Skeletal muscle tissue (tissue), 3 donors: ENCODE measurements at regions not wholly inside any gene's neighbourhood (a gene's known extent, or its start where the extent isn't known, plus 50 kb on each side); places are given as distances from the start of the nearest gene placed in this dataset.

ENCODE experiments used
- H3K27ac ChIP-seq: one replicate; pipeline ENCODE4 v1.7.0; 2013; ENCODE audit warnings: mild to moderate bottlenecking, low read depth, low read length, inconsistent platforms
- H3K27me3 ChIP-seq, 3 donors: one replicate each; pipeline ENCODE4 v1.7.0; 2013; ENCODE audit warnings: low read length in 3 of 3; ENCODE audit not compliant: control insufficient read depth in 3 of 3, insufficient read depth in 3 of 3
- H3K36me3 ChIP-seq, 3 donors: one replicate each; pipeline ENCODE4 v1.7.0; 2013; ENCODE audit warnings: low read length in 3 of 3; ENCODE audit not compliant: control insufficient read depth in 3 of 3, insufficient read depth in 3 of 3
- H3K4me1 ChIP-seq, 3 donors: one replicate each; pipeline ENCODE4 v1.7.0; 2013; ENCODE audit warnings: low read length in 3 of 3, mild to moderate bottlenecking in 3 of 3; ENCODE audit not compliant: control insufficient read depth in 3 of 3, insufficient read depth in 3 of 3
- H3K4me3 ChIP-seq, 3 donors: one replicate each; pipeline ENCODE4 v1.7.0; 2013; ENCODE audit warnings: low read length in 3 of 3
- H3K9ac ChIP-seq, 3 donors: one replicate each; pipeline ENCODE4 v1.7.0; 2013; ENCODE audit warnings: low read length in 3 of 3, mild to moderate bottlenecking in 3 of 3, moderate library complexity in 2 of 3, low read depth in 1 of 3
- H3K9me3 ChIP-seq, 3 donors: one replicate each; pipeline ENCODE4 v1.7.0; 2013; ENCODE audit warnings: low read length in 3 of 3; ENCODE audit not compliant: control insufficient read depth in 3 of 3
- donor health status: Osteomylitis.

GRCh38 chr5:135129307-135129706, 95.3 kb upstream of the PITX1 start:
- Histone ChIP-seq H3K9ac (no peak overlapping the region), H3K27me3 (no peaks in the 10 kb centered on the region), H3K36me3 (no peaks in the 10 kb centered on the region), H3K9me3 (no peaks in the 10 kb centered on the region), H3K4me1 (peaks cover 17 to 35% (median 18%) of the 10 kb centered on the region in 3 donors), H3K27ac (no peak overlapping the region), H3K4me3 (no peak overlapping the region)

GRCh38 chr5:135128361-135128760, 94.3 kb upstream of the PITX1 start:
- Histone ChIP-seq H3K27ac (no peak overlapping the region), H3K9me3 (no peaks in the 10 kb centered on the region), H3K4me1 (peaks cover 16 to 27% (median 18%) of the 10 kb centered on the region in 3 donors), H3K9ac (no peak overlapping the region), H3K4me3 (no peak overlapping the region), H3K27me3 (no peaks in the 10 kb centered on the region), H3K36me3 (no peaks in the 10 kb centered on the region)

- H3K4me3 ChIP-seq = no peak overlapping the region
- no peaks in the 10 kb centered on the region for H3K9me3 ChIP-seq
- H3K36me3 ChIP-seq = no peaks in the 10 kb centered on the region
- H3K27ac ChIP-seq = no peak overlapping the region
- peaks cover 11 to 20% (median 11%) of the 10 kb centered on the region in 3 donors for H3K4me1 ChIP-seq
- H3K27me3 ChIP-seq = no peaks in the 10 kb centered on the region
- H3K9ac ChIP-seq = no peak overlapping the region
Observed at GRCh38 chr5:135127439-135128240, 93.6 kb upstream of the PITX1 start.

GRCh38 chr5:135126688-135127438, 92.8 kb upstream of the PITX1 start:
- no peak overlapping the region for H3K9ac ChIP-seq
- H3K4me3 ChIP-seq = no peak overlapping the region
- no peaks in the 10 kb centered on the region for H3K36me3 ChIP-seq
- no peaks in the 10 kb centered on the region for H3K9me3 ChIP-seq
- peaks cover 3 to 12% (median 4%) of the 10 kb centered on the region in 3 donors for H3K4me1 ChIP-seq
- H3K27ac ChIP-seq = no peak overlapping the region
- H3K27me3 ChIP-seq = no peaks in the 10 kb centered on the region

GRCh38 chr5:135124724-135125123, 90.7 kb upstream of the PITX1 start:
- Histone ChIP-seq H3K36me3 (no peaks in the 10 kb centered on the region), H3K9ac (no peak overlapping the region), H3K9me3 (no peaks in the 10 kb centered on the region), H3K27me3 (no peaks in the 10 kb centered on the region), H3K4me3 (no peak overlapping the region), H3K27ac (no peak overlapping the region), H3K4me1 (no peaks in the 10 kb centered on the region)

- H3K4me3 ChIP-seq = no peak overlapping the region
- H3K4me1 ChIP-seq = no peaks in the 10 kb centered on the region
- no peak overlapping the region for H3K27ac ChIP-seq
- H3K27me3 ChIP-seq = no peaks in the 10 kb centered on the region
- H3K36me3 ChIP-seq = no peaks in the 10 kb centered on the region
- H3K9ac ChIP-seq = no peak overlapping the region
- H3K9me3 ChIP-seq = no peaks in the 10 kb centered on the region
Observed at GRCh38 chr5:135124128-135124527, 90.1 kb upstream of the PITX1 start.

- Histone ChIP-seq H3K9me3 (no peaks in the 10 kb centered on the region), H3K36me3 (no peaks in the 10 kb centered on the region), H3K27ac (no peak overlapping the region), H3K27me3 (peaks cover 0 to 2% (median 0%) of the 10 kb centered on the region in 3 donors), H3K4me1 (no peaks in the 10 kb centered on the region), H3K4me3 (no peak overlapping the region), H3K9ac (no peak overlapping the region)
Observed at GRCh38 chr5:135122797-135123196, 88.8 kb upstream of the PITX1 start.

GRCh38 chr5:135120951-135121350, 86.9 kb upstream of the PITX1 start:
- no peak overlapping the region for H3K27ac ChIP-seq
- no peak overlapping the region for H3K9ac ChIP-seq
- no peaks in the 10 kb centered on the region for H3K9me3 ChIP-seq
- no peaks in the 10 kb centered on the region for H3K36me3 ChIP-seq
- H3K4me1 ChIP-seq = no peaks in the 10 kb centered on the region
- H3K4me3 ChIP-seq = no peak overlapping the region
- H3K27me3 ChIP-seq = peaks cover 0 to 2% (median 0%) of the 10 kb centered on the region in 3 donors

- H3K27ac ChIP-seq = no peak overlapping the region
- H3K36me3 ChIP-seq = no peaks in the 10 kb centered on the region
- H3K4me3 ChIP-seq = no peak overlapping the region
- no peak overlapping the region for H3K9ac ChIP-seq
- peaks cover 0 to 2% (median 0%) of the 10 kb centered on the region in 3 donors for H3K27me3 ChIP-seq
- H3K4me1 ChIP-seq = no peaks in the 10 kb centered on the region
- H3K9me3 ChIP-seq = no peaks in the 10 kb centered on the region
Observed at GRCh38 chr5:135119481-135119880, 85.5 kb upstream of the PITX1 start.

- Histone ChIP-seq H3K27me3 (peaks cover 0 to 2% (median 0%) of the 10 kb centered on the region in 3 donors), H3K4me1 (peaks cover 0 to 5% (median 3%) of the 10 kb centered on the region in 3 donors), H3K4me3 (no peak overlapping the region), H3K9ac (no peak overlapping the region), H3K36me3 (no peaks in the 10 kb centered on the region), H3K9me3 (no peaks in the 10 kb centered on the region), H3K27ac (no peak overlapping the region)
Observed at GRCh38 chr5:135117590-135117989, 83.6 kb upstream of the PITX1 start.
